Omental fat pad (tissue), 3 donors: ENCODE measurements at regions not wholly inside any gene's neighbourhood (a gene's known extent, or its start where the extent isn't known, plus 50 kb on each side); places are given as distances from the start of the nearest gene placed in this dataset.

ENCODE experiments used
- ATAC-seq: fragments of 150-250 bp; one replicate; pipeline ENCODE4 v1.9.1; 2016; ENCODE audit warnings: mild to moderate bottlenecking, moderate library complexity; ENCODE audit not compliant: low FRiP score
- DNase-seq: peaks from one replicate; pipeline ENCODE4 v3.0.0-alpha.2; 2019; ENCODE audit warnings: low spot score
- TF ChIP-seq, protein P1 (sequence below), 3 donors: fragments of 450-650 bp; IDR thresholded peaks; one replicate each; pipeline ENCODE4 v1.5.1; 2016 to 2017; ENCODE audit warnings: antibody characterized with exemption in 3 of 3, mild to moderate bottlenecking in 3 of 3, moderate library complexity in 2 of 3

DNA sequence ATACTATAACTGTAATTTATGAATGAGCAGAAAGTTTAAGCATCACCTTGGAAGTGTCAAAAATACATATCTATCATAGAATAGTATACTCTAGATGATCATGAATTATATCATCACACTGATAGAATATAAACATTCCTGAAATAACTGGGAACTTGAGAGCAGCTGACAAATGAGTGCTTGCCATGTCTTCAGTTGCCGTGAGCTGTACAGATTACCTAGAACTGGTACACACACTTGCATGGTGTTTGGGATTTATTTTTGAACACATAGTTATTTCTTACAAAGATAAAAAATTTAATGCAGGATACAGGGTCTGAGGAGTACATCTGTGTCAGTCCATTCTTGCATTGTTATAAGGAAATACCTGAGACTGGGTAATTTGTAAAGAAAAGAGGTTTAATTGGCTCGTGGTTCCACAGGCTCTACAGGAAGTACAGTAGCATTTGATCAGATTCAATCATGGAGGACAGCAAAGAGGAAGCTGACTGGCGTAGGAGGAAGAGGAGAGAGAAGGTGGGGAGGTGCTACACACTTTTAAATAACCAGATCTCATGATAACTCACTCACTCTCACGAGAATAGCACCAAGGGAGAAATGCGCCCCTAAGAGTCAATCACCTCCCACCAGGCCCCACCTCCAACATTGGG, 60.4 kb upstream of the MBNL2 start:
- TF ChIP-seq, protein P1, sequence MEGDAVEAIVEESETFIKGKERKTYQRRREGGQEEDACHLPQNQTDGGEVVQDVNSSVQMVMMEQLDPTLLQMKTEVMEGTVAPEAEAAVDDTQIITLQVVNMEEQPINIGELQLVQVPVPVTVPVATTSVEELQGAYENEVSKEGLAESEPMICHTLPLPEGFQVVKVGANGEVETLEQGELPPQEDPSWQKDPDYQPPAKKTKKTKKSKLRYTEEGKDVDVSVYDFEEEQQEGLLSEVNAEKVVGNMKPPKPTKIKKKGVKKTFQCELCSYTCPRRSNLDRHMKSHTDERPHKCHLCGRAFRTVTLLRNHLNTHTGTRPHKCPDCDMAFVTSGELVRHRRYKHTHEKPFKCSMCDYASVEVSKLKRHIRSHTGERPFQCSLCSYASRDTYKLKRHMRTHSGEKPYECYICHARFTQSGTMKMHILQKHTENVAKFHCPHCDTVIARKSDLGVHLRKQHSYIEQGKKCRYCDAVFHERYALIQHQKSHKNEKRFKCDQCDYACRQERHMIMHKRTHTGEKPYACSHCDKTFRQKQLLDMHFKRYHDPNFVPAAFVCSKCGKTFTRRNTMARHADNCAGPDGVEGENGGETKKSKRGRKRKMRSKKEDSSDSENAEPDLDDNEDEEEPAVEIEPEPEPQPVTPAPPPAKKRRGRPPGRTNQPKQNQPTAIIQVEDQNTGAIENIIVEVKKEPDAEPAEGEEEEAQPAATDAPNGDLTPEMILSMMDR (IDR thresholded peaks at IDR 0.05), result no peak
- DNase-seq (no peak), ATAC-seq (no peak)

DNA sequence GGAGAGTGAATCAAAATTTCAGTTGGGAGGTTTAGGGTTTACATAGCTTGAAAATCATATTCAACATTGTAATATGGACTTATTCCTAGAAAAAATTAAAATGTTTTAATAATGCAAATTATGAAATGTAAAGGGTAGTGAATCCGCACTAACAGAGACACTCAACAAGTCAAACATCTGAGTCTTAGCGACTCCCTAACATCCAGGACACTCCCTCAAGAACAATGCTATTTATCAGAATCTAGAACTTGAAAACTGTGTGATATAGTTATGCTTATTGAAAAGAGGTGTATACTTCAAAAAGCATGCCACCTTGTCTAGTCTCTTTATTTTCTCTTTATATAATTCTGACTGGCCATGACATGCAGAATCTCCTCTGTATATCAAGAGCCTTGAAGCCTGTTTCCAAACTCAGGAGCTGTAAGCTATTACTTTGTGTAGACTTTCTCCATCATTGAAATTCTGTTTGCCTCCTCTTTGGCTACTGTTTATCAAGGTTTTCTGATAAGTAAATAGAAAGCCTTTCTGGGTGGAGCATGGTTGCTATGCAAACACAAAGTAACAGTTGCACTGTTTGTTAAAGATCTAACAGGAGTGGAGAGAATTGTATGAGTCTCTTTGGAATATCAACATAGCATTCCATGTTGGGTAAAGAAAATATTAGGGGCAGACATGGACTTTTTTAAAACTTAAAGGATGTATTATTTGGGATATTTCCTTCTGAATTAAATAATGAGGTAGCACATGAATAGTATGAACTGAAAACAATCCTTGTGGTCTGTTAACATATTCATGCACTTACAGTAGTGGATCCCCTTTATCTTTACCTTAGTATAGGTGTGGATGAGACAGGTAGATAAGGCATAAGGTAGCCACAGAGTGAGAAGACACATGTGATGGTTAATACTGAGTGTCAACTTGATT, 56.4 kb upstream of the MBNL2 start:
- DNase-seq (no peak), ATAC-seq (no peak)
- TF ChIP-seq, protein P1 (IDR thresholded peaks at IDR 0.05), result no peak

DNA sequence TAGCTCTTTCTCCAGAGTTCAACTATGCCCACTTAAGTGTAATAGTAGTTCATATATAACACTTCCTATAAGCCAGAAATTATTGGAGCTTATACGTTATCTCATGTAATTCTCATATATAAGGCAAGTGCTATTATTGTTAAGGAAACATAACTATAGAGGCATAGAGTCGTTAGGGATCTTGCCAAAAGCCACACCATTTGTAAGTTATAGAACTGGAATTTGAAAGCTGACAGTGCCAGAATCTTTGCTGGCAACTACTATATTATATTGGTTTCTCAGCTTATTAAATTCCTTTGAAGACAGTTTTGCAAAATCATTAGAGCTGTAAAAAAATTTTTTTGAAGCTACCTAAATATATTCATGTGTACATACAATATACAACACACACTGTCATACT, 51.0 kb upstream of the MBNL2 start:
- DNase-seq (no peak), ATAC-seq (no peak)
- TF ChIP-seq, protein P1 (IDR thresholded peaks at IDR 0.05), result no peak
